ENCODE measurements at regions not wholly inside any gene's neighbourhood (a gene's known extent, or its start where the extent isn't known, plus 50 kb on each side); places are given as distances from the start of the nearest gene placed in this dataset.

DNA sequence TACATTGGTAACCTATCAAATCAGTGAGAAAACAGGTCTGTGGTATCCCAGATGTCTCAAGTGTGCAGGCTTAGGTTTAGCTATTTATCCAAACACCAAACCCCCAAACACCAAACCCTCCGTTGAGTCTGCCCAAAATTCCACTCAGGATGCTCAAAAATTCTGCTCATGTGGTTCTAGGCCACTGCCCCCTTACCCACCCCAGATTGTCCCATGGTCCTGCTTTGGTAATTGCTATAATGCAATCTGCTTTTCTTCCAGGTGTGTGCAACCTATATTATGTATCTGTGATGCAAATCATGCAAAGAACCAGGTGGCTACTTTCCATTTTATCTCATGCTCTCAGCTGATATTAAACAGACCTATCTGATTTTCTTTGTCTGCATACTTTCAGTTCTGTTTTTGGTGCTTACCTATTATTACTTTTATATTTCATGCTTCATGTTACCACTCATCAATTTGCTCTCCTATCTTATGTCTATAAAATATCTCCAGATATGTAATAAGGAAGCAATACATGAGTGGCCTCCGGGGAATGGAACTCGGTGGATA, 123.7 kb downstream of the TOMM20 start:
- Mint-ChIP-seq H3K9me3 (peaks cover 29% of the 10 kb centered on the region), H3K27ac (peak overlapping the region; percentile 22), H3K4me3 (no peak overlapping the region), H3K36me3 (ENCODE audit: low read depth) (peaks cover 31% of the 10 kb centered on the region), H3K27me3 (no peaks in the 10 kb centered on the region), H3K4me1 (peaks cover 61% of the 10 kb centered on the region)
- ChIA-PET CTCF (interaction anchor here (0.9 to 1.4 kb wide), 3 partner anchors 15 to 18 kb away, joined by 3 to 5 read pairs (median 3); no protein-coding TSS in a partner anchor), POLR2A (no interaction called here)
- no peak for DNase-seq

DNA sequence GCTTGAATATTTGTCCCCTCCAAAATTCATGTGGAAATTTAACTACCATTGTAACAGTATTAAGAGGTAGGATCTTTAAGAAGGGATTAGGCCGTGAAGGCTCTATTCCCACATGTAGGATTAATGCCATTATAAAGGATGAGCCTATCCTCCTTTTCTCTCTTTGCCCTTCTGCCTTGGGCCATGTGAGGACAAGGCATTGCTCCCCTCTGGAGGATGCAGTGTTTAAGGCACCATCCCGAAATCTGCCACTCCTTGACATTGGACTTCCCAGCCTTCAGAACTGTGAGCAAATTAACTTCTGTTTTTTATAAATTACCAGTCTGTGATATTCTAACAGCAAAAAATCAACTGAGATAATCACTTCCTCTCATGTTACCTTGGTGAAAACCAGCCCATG, 124.4 kb downstream of the TOMM20 start:
- DNase-seq: no peak
- Mint-ChIP-seq H3K27me3 (no peaks in the 10 kb centered on the region), H3K4me1 (peaks cover 55% of the 10 kb centered on the region), H3K36me3 (ENCODE audit: low read depth) (peaks cover 27% of the 10 kb centered on the region), H3K9me3 (peaks cover 24% of the 10 kb centered on the region), H3K4me3 (no peak overlapping the region), H3K27ac (no peak overlapping the region)
- ChIA-PET POLR2A (no interaction called here), CTCF (no interaction called here)

DNA sequence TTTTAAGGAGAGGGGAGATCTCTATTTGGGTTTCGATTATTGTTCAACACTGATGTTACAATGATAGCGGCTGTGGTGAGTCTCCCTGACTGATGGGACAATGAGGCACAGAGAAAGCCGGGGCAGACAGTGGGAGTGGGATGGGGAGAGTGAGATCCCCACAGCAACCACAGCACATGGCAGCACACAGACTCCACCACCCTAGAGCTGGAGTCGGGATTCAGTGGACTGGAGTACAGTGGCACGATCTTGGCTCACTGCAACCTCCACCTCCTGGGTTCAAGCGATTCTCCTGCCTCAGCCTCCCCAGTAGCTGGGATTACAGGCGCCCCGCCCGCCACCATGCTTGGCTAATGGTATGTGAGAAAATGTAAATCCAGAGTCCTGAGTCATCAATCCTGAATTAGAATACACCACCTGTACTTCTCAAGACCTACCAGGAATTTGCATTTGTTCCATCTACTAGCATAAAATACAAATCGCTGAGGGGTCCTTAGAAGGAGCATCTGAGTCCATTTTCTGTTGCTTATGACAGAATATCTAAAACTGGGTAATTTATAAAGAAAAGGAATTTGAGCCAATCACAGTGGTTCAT, 125.8 kb downstream of the TOMM20 start:
- H3K4me1 Mint-ChIP-seq: peaks cover 52% of the 10 kb centered on the region
- no peaks in the 10 kb centered on the region for H3K27me3 Mint-ChIP-seq
- H3K27ac Mint-ChIP-seq: no peak overlapping the region
- ChIA-PET CTCF (no interaction called here), POLR2A (no interaction called here)
- peaks cover 15% of the 10 kb centered on the region for H3K36me3 Mint-ChIP-seq (ENCODE audit: low read depth)
- DNase-seq: no peak
- no peak overlapping the region for H3K4me3 Mint-ChIP-seq
- peaks cover 14% of the 10 kb centered on the region for H3K9me3 Mint-ChIP-seq

DNA sequence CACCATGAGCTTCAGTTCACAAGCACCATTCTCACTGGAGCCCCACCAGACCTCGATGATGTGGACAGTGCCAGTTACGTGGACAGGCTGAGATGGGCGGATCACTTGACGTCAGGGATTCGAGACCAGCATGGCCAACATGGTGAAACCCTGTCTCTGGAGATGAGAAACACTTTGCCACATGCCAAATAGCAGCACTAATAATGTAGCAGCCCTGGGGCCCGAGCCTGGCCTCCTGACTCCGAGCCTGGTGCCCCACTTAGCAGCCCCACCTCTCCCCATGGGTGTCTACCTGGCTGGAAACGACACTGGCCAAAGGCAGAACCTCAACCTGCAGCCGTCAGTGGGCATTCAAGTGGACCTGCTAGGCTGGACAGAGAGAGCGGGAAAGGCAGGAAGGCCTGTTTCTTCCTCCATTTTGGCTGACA, 129.1 kb downstream of the TOMM20 start:
- CTCF ChIA-PET: interaction anchor here (1.0 to 1.2 kb wide), 3 partner anchors 8 to 496 kb away, joined by 3 to 4 read pairs (median 3); no protein-coding TSS in a partner anchor
- Mint-ChIP-seq H3K36me3 (ENCODE audit: low read depth) (peaks cover 5% of the 10 kb centered on the region), H3K27ac (no peak overlapping the region), H3K27me3 (no peaks in the 10 kb centered on the region), H3K9me3 (peaks cover 5% of the 10 kb centered on the region), H3K4me1 (peaks cover 29% of the 10 kb centered on the region), H3K4me3 (no peak overlapping the region)
- no peak for DNase-seq
- POLR2A ChIA-PET: no interaction called here

DNA sequence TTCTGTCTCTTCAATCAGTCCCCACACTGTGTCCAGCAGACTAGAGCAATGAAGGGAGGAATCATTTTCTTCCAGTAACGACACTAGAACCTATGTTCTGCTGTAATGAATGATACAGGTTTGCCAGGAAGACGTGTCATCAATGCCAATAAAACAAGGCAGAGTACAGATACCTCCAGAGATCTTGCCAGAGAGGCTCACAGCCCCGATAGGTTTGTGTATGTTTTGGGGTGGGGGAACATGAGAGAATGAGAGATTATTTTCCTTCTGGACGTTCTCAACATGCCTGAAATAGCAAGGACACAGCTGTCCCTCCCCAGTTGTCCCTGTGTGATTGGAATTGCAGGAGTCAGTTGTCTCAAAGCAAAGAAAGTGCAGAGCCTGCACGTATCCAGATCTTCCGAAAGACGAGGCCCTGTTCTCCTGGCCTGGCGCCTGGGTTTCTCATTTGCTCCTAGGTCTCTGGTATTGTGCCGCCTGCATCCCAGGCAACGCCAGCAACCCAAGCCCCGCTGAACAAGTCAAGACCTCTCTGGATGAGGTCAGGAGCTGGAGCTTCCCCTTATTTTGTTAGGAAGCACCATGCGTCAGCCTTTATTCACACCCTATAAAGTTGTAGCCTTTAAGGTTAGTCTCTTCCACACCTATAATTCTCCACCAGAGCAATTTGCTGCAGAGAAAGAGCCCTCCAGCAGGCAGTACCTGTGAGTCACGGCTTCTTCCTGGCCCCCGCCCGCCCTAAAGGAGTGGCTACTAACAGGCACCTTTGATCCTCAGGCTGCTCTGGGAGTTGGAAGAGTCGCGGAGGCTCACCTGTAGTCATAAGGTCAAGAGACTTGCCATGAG, 130.5 kb downstream of the TOMM20 start:
- no peak for DNase-seq
- POLR2A ChIA-PET: no interaction called here
- peak overlapping the region; percentile 76 for H3K27ac Mint-ChIP-seq

DNA sequence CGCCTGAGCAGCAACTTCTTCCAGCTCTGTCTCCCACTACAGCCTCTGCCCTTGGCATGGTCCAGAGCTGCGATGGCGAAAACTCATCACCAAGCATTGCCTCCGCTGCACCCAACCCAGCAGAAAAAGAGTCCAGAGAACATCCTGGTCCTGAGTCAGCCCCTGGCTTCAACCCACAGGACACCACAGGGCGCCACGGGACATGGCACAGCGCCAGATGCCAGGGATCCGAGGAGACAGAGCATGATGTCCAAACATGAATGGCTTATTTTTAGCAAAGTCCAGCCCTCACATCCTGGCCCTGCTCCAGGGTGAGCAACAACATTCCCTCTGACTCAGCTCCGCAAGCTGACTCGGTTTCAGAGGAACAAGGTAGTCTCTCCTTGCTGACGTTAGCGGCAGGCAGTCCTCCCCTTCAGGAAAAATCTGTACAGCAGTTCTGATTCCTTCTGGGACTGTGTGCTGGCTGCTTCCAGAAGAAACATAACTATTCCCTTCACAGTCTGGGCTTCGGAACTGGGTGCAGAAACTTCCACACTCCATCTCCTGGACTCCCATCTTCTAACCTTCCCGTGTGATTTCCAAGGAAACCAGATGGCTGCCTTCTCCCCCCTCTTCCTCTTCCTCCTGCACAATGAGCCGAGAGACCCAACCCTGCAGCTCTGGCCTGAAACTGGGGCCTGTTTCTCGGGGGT, 131.3 kb downstream of the TOMM20 start:
- POLR2A ChIA-PET: no interaction called here
- Mint-ChIP-seq H3K27ac (no peak overlapping the region), H3K27me3 (no peaks in the 10 kb centered on the region), H3K4me3 (no peak overlapping the region), H3K4me1 (peaks cover 26% of the 10 kb centered on the region), H3K36me3 (ENCODE audit: low read depth) (no peaks in the 10 kb centered on the region), H3K9me3 (no peaks in the 10 kb centered on the region)
- CTCF ChIA-PET: no interaction called here
- no peak for DNase-seq

More for the DNA sequence above, 130.5 kb downstream of the TOMM20 start:
- Mint-ChIP-seq H3K27me3 (no peaks in the 10 kb centered on the region), H3K9me3 (no peaks in the 10 kb centered on the region), H3K4me1 (peaks cover 27% of the 10 kb centered on the region), H3K4me3 (no peak overlapping the region), H3K36me3 (ENCODE audit: low read depth) (peaks cover 2% of the 10 kb centered on the region)
- CTCF ChIA-PET: interaction anchor here (0.9 kb wide), 1 partner anchor 9 kb away, joined by 3 read pairs; no protein-coding TSS in a partner anchor

DNA sequence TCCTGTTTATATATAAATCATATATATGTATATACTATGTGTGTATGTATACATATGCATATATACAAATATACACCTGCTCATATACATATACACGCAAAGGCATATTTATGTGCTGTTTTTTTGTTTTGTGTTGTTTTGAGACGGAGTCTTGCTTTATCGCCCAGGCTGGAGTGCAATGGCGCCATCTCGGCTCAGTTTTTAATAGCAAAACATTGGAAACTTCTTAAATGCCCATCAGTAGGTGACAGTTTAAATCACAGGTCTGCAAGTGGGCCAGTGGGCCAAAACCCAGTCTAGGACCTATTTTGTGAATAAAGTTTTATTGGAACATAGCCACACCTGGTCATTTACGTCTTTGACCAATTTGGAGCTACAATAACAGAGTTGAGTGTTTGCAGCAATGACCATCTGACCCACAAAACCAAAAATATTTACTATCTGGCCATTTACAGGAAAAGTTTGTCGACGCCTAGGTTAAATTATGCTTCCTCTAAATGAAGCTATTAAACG, 132.3 kb downstream of the TOMM20 start:
- DNase-seq: no peak
- H3K27me3 Mint-ChIP-seq: no peaks in the 10 kb centered on the region
- H3K36me3 Mint-ChIP-seq (ENCODE audit: low read depth): no peaks in the 10 kb centered on the region
- POLR2A ChIA-PET: no interaction called here
- peaks cover 28% of the 10 kb centered on the region for H3K4me1 Mint-ChIP-seq
- H3K9me3 Mint-ChIP-seq: peaks cover 1% of the 10 kb centered on the region
- no peak overlapping the region for H3K27ac Mint-ChIP-seq
- H3K4me3 Mint-ChIP-seq: no peak overlapping the region
- CTCF ChIA-PET: no interaction called here

DNA sequence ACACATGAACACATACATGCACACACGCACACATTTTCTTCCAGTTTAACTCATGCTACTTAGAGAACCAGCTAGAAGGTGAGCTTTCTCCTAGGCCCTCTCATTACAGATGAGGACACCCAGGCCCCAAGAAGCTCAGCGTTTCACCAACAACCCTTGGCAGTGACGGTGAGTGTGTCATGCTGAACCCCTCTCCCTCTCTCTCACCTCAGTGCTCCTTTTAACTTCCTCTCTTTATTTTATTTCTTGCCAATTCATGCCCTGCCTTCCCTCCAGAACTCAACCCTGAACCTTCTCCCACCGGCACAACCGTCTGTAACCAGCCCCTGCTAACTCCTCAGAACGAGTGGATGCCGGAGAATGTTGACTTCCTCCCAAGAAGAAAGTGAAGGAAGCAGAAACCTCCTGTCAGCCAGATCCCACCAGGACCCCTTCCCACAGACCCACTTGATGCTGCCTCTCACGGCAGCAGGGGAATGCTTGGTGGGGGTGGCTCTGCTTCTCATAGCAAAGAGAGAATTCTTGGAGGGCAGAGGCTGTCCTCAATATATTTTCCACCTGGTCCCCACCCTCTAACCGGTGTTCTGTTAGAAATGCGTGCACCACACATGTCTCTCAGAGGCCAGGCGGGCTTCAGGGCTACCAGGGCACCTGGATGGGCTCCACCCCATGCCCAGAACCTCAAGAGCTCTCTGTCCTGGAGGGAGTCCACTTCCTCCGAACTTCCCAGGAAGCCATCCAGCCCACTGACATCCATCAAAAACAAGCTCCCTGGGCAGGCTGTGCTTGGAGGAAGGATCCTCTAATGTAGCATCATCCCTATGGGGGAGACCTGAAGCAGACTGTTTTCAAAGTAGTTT, 134.0 kb downstream of the TOMM20 start:
- ChIA-PET CTCF (interaction anchor here (0.6 to 1.7 kb wide), 4 partner anchors 17 to 241 kb away, joined by 3 to 4 read pairs (median 4); no protein-coding TSS in a partner anchor), POLR2A (no interaction called here)
- no peak overlapping the region for H3K4me3 Mint-ChIP-seq
- H3K27ac Mint-ChIP-seq: no peak overlapping the region
- peaks cover 2% of the 10 kb centered on the region for H3K9me3 Mint-ChIP-seq
- H3K36me3 Mint-ChIP-seq (ENCODE audit: low read depth): no peaks in the 10 kb centered on the region
- H3K4me1 Mint-ChIP-seq: peaks cover 35% of the 10 kb centered on the region
- no peaks in the 10 kb centered on the region for H3K27me3 Mint-ChIP-seq
- no peak for DNase-seq

DNA sequence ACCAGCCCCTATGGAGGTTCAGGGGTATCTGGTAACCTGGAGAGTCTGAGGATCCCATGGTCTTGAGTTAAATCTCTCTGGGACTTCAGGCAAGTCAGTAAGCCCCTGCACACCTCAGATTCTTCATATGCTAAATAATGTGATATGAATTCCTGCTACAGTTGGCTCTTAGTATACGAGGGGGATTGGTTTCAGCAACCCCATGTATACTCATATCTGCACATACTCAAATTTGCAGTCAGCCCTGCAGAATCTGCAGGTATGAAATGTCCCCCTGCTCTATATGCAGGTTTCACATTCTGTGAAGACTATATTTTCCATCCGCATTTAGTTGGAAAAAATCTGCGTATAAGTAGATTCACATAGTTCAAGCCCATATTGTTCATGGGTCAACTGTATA, 136.6 kb downstream of the TOMM20 start:
- CTCF ChIA-PET: interaction anchor here (0.6 to 2.2 kb wide), 7 partner anchors 15 to 353 kb away, joined by 3 to 5 read pairs (median 3); no protein-coding TSS in a partner anchor
- DNase-seq: no peak

DNA sequence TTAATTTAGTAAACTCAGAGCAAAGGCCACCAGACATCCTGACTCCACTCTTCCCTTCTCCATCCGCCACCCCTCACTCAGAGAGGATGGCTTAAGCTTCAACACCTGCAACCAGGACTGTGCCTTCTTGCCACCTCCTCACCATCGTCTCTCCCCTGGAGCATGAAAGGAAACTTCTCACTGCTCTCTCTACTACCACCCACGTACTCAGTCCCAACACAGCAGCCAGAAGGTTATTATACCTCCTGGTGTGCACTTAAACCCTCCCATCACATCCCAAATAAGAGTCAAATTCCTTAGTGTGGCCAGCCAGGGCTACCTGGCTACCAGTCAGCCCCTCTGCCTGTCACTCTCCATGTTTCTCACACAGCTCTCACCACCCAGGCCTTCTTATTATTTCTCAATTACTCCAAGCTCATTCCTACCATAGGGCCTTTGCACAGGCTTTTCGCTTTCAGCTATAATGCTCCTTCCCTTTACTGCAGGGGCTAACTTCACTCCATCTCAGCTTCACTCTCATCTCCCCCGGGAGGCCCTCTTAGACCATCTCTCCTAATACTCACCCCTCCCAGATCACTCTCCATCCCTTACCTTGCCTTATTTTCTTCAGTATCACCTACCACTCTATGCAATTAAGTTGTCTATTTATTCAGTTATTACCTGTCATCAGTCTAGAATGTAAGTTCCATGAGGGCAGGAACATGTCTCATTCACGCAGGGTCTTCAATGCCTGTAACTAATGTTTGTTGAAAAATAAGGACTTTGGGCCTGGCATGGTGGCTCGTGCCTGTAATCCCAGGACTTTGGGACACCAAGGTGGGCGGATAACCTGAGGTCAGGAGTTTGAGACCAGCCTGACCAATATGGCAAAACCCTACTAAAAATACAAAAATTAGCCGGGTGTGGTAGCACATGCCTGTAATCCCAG, 137.5 kb downstream of the TOMM20 start:
- ChIA-PET CTCF (interaction anchor here (0.6 to 3.1 kb wide), 7 partner anchors 11 to 300 kb away, joined by 3 to 14 read pairs (median 4); no protein-coding TSS in a partner anchor), POLR2A (interaction anchor here (0.6 kb wide), 1 partner anchor 25 kb away, joined by 4 read pairs; no protein-coding TSS in a partner anchor)
- Mint-ChIP-seq H3K27ac (peak overlapping the region; percentile 14), H3K36me3 (ENCODE audit: low read depth) (peaks cover 7% of the 10 kb centered on the region), H3K9me3 (peaks cover 8% of the 10 kb centered on the region), H3K4me3 (no peak overlapping the region), H3K27me3 (no peaks in the 10 kb centered on the region), H3K4me1 (peaks cover 53% of the 10 kb centered on the region)
- no peak for DNase-seq

More for the DNA sequence above, 136.6 kb downstream of the TOMM20 start:
- no peak overlapping the region for H3K27ac Mint-ChIP-seq
- H3K9me3 Mint-ChIP-seq: peaks cover 4% of the 10 kb centered on the region
- POLR2A ChIA-PET: no interaction called here
- H3K4me3 Mint-ChIP-seq: no peak overlapping the region
- H3K27me3 Mint-ChIP-seq: no peaks in the 10 kb centered on the region
- H3K4me1 Mint-ChIP-seq: peaks cover 45% of the 10 kb centered on the region
- peaks cover 3% of the 10 kb centered on the region for H3K36me3 Mint-ChIP-seq (ENCODE audit: low read depth)

DNA sequence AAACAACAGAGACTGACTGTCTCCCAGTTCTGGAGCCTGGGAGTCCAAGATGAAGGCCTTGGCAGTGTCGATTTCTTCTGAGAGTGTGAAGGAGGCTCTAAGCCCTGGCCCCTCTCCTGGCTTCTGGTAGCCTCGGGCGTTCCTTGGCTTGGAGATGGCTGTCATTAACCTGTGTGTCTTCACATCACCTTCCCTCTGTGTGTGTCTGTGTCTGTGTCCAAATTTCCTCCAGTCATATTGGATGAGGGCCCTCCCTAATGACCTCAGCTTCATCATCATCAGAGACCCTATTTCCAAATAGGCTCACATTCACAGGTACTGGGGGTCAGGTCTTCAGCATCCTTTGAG, 138.3 kb downstream of the TOMM20 start:
- H3K36me3 Mint-ChIP-seq (ENCODE audit: low read depth): peaks cover 7% of the 10 kb centered on the region
- H3K9me3 Mint-ChIP-seq: peaks cover 8% of the 10 kb centered on the region
- H3K27me3 Mint-ChIP-seq: no peaks in the 10 kb centered on the region
- CTCF ChIA-PET: interaction anchor here (0.9 to 3.1 kb wide), 10 partner anchors 10 to 491 kb away, joined by 3 to 14 read pairs (median 4); no protein-coding TSS in a partner anchor
- POLR2A ChIA-PET: interaction anchor here (0.6 kb wide), 1 partner anchor 25 kb away, joined by 4 read pairs; no protein-coding TSS in a partner anchor
- no peak overlapping the region for H3K4me3 Mint-ChIP-seq
- DNase-seq: no peak
- no peak overlapping the region for H3K27ac Mint-ChIP-seq
- H3K4me1 Mint-ChIP-seq: peaks cover 54% of the 10 kb centered on the region
